ENCODE measurements at regions not wholly inside any gene's neighbourhood (a gene's known extent, or its start where the extent isn't known, plus 50 kb on each side); places are given as distances from the start of the nearest gene placed in this dataset.

DNA sequence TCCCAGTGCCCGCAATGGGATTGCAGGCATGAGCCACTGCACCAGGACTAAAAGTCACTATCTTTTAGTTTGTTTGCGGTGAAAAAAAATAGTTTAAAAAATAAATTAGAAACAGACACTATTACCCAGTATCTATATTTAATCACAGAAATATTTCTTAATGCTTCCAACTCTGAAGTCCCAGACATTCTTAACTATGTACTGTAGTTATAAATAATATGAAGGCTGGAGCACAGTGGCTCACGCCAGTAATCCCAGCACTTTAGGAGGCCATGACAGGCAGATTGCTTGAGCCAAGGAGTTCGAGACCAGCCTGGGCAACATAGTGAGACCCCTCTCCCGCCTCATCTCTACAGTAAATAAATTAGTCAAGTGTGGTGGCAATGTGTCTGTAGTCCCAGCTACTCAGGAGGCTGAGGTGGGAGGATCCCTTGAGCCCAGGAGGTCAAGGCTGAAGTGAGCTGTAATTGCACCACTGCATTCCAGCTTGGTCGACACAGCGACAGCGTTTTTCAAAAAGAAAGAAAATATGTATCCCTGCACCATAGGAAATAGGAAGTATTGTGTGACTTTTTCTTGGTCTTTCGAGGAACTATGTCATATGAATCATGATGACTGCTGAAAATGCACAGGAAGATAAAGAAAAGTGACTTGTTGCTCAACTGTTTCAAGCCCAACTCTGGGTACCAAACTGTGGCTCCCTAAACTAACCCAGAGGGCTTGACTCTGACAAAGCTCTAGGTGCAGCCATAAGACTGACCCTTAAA is 74.9 kb upstream of the STEAP1B start:
- H3K4me3 Mint-ChIP-seq = no peak overlapping the region
- POLR2A ChIA-PET = no interaction called here
- peaks cover 6% of the 10 kb centered on the region for H3K4me1 Mint-ChIP-seq
- CTCF ChIA-PET = no interaction called here
- peaks cover 3% of the 10 kb centered on the region for H3K36me3 Mint-ChIP-seq (ENCODE audit: low read depth)
- no peak overlapping the region for H3K27ac Mint-ChIP-seq
- DNase-seq = no peak
- no peaks in the 10 kb centered on the region for H3K9me3 Mint-ChIP-seq
- peaks cover 49% of the 10 kb centered on the region for H3K27me3 Mint-ChIP-seq

DNA sequence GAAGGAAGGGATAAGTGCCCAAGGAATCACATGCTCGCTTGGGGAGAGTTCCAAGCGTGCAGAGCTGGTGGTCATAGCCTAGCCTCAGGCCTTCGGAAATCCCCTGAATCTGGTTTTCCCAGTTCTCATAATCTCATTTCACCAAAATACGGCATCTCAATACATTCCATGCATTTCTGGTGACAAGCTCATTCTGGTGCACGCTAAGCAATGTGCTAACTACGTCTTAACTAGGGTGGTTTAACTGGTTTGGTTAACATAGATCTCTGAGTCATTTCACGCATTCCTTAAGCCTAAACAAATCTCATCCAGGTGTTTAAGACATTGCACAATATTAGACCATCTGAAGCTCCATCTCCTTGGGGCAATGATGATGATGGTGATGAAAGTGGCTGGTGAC is 72.9 kb upstream of the STEAP1B start:
- DNase-seq = no peak
- Mint-ChIP-seq H3K9me3 (peaks cover under 1% of the 10 kb centered on the region), H3K27ac (no peak overlapping the region), H3K27me3 (peaks cover 53% of the 10 kb centered on the region), H3K4me1 (peaks cover 16% of the 10 kb centered on the region), H3K36me3 (ENCODE audit: low read depth) (peaks cover under 1% of the 10 kb centered on the region), H3K4me3 (no peak overlapping the region)
- ChIA-PET POLR2A (no interaction called here), CTCF (interaction anchor here (0.6 kb wide), 1 partner anchor 73 kb away, joined by 5 read pairs; no protein-coding TSS in a partner anchor)

DNA sequence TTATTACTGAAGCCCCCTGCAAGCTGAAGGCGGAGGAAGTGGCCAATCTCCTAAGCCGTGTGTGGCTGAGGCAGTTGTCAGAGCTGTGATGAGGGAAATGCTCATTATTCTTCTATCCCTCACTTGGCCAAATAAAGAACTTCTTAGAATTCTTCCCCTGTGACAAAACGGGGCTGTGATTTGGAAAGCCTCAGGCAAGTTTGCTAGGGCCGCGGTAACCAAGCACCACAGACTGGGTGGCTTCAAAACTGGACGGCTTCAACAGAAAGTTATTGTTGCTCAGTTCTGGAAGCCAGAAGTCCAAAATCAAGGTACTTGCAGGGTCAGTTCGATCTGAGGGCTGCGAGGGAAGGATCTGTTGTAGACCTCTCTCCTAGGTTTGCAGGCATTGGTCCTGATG is 72.3 kb upstream of the STEAP1B start:
- Mint-ChIP-seq H3K4me3 (no peak overlapping the region), H3K27me3 (peaks cover 53% of the 10 kb centered on the region), H3K27ac (no peak overlapping the region), H3K4me1 (peaks cover 17% of the 10 kb centered on the region), H3K36me3 (ENCODE audit: low read depth) (peaks cover 4% of the 10 kb centered on the region), H3K9me3 (peaks cover 4% of the 10 kb centered on the region)
- no peak for DNase-seq
- ChIA-PET CTCF (no interaction called here), POLR2A (no interaction called here)

DNA sequence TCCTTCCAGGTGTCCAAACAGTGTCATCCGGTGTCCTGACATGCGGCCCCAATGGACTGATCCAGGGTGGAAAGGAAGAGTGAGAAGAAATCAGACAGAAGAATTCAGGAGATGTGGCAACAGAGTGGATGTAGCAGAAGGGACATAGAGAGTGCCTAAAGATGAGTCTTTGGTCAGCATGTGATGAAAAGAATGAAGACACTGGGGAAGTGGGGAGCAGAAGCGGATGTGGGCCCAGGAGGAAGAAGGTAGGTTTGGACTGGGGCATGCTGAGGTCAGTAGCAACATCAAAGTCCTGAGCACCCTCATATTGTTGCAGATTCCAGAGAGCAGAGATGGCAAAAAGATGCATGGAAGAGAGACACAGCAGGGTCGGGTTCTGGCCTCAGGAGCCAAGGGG is 71.8 kb upstream of the STEAP1B start:
- DNase-seq = no peak
- H3K9me3 Mint-ChIP-seq = peaks cover 4% of the 10 kb centered on the region
- H3K4me3 Mint-ChIP-seq = no peak overlapping the region
- ChIA-PET CTCF (interaction anchor here (0.7 to 1.0 kb wide), 2 partner anchors 484 to 1533 kb away, joined by 3 read pairs; no protein-coding TSS in a partner anchor), POLR2A (no interaction called here)
- H3K36me3 Mint-ChIP-seq (ENCODE audit: low read depth) = peaks cover 6% of the 10 kb centered on the region
- H3K27me3 Mint-ChIP-seq = peaks cover 53% of the 10 kb centered on the region
- H3K4me1 Mint-ChIP-seq = peaks cover 17% of the 10 kb centered on the region
- no peak overlapping the region for H3K27ac Mint-ChIP-seq

DNA sequence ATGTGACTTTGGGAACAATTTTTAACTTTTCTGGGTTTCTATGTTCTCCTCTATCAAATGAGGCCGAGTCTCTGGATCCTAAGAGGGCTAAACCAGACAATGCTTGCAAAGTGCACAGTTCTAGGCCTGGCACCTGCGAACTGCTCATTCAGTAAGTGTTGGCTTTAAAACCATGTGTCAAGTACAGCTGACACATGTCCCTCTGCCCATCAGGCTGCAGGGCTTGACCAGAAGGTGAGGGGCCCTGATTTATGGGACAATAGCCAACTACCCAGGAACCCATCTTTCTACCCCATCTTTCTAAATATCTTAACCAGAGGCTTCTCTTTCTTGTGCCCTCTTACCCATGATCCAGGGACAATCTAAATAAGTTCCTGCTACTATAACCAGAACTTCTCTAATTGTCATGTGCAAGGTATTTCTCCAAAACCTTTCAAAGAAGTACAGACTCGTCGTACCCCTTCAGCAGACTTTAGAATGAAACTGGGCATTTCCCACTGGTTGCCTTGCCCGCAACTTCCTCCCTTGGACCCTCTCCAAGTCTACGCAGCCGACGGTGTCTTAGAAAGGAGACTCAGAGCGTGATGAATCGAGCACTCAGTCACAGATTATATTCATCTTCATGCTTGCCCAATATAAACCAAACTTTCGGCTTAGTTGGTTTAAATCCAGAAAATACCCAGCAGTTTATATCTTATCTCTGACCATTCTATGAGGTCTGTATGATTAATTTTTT is 69.8 kb upstream of the STEAP1B start:
- ChIA-PET CTCF (no interaction called here), POLR2A (no interaction called here)
- Mint-ChIP-seq H3K27me3 (peaks cover 46% of the 10 kb centered on the region), H3K9me3 (peaks cover 4% of the 10 kb centered on the region), H3K27ac (no peak overlapping the region), H3K4me3 (no peak overlapping the region), H3K4me1 (peaks cover 28% of the 10 kb centered on the region), H3K36me3 (ENCODE audit: low read depth) (peaks cover 6% of the 10 kb centered on the region)
- DNase-seq = no peak

DNA sequence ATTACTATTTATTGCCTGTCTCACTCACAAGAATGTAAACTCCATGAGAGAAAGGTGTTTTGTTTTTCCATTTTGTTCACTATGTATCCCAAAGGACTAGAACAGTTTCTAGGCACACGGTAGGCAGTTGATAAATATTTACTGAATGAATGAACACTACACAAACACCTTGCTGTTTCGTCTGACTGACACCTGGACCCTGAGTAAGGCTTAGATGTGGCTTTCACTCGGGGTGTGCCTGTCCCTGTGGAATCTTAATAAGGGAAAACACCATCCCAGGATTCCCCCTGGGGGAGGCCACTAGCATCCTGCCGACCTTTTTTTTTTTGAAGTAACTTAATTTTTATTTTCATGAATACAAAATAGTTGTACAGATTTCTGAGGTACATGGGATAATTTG is 66.6 kb upstream of the STEAP1B start:
- Mint-ChIP-seq H3K36me3 (ENCODE audit: low read depth) (peaks cover 6% of the 10 kb centered on the region), H3K27ac (no peak overlapping the region), H3K27me3 (peaks cover 43% of the 10 kb centered on the region), H3K9me3 (peaks cover 4% of the 10 kb centered on the region), H3K4me3 (no peak overlapping the region), H3K4me1 (peaks cover 59% of the 10 kb centered on the region)
- DNase-seq = no peak
- POLR2A ChIA-PET = no interaction called here
- CTCF ChIA-PET = no interaction called here

DNA sequence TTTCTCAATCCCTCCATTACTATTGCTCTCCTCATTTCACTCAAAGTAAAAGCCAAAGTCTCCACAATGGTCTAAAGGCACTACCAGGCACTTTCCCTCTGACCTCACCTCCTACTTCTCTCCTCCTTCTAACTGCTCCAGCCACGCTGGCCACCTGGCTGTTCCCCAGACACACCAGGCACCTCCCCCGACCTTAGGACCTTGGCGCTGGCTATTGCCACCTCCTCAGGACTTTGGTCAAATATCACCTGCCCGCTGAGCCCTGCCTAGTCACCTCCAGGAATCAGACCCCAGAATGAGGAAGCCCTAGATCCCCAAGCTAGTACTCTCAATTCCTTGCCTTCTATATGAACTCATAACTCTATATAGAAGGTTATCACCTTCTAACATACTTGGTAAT is 66.2 kb upstream of the STEAP1B start:
- DNase-seq = no peak
- Mint-ChIP-seq H3K4me3 (no peak overlapping the region), H3K4me1 (peaks cover 63% of the 10 kb centered on the region), H3K9me3 (peaks cover 4% of the 10 kb centered on the region), H3K27me3 (peaks cover 42% of the 10 kb centered on the region), H3K27ac (peak overlapping the region; percentile 4), H3K36me3 (ENCODE audit: low read depth) (peaks cover 6% of the 10 kb centered on the region)
- ChIA-PET CTCF (no interaction called here), POLR2A (no interaction called here)

DNA sequence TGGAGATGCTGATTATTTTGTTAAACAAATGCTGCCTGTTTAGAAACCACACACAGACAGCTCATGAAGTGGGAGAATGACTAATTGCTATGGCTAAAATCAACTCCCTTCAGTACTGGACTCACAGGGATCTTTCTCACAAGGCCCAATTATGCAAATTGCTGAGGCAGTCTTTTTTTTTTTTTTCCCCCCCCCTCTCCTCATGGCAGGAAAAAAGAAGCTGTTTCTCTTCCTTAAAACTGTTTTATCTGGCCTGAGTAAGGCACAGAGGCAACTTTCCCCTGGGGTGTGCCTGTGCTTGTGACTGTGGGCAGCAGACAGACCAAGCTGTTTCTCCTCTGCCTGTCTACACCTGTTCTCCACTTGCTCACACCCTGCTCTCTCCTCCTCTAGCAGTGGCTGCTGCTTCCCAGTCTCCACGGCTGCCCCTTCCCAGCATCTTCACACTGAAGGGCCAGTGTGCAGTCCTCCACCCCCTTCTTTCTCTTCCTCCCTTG is 65.4 kb upstream of the STEAP1B start:
- peaks cover 6% of the 10 kb centered on the region for H3K36me3 Mint-ChIP-seq (ENCODE audit: low read depth)
- ChIA-PET CTCF (interaction anchor here (0.6 to 1.3 kb wide), 3 partner anchors 12 to 1365 kb away, joined by 3 read pairs; no protein-coding TSS in a partner anchor), POLR2A (no interaction called here)
- peaks cover 42% of the 10 kb centered on the region for H3K27me3 Mint-ChIP-seq
- peak overlapping the region; percentile 68 for H3K4me3 Mint-ChIP-seq
- H3K9me3 Mint-ChIP-seq = peaks cover 4% of the 10 kb centered on the region
- peak overlapping the region; percentile 61 for H3K27ac Mint-ChIP-seq
- peaks cover 64% of the 10 kb centered on the region for H3K4me1 Mint-ChIP-seq
- DNase-seq = no peak

DNA sequence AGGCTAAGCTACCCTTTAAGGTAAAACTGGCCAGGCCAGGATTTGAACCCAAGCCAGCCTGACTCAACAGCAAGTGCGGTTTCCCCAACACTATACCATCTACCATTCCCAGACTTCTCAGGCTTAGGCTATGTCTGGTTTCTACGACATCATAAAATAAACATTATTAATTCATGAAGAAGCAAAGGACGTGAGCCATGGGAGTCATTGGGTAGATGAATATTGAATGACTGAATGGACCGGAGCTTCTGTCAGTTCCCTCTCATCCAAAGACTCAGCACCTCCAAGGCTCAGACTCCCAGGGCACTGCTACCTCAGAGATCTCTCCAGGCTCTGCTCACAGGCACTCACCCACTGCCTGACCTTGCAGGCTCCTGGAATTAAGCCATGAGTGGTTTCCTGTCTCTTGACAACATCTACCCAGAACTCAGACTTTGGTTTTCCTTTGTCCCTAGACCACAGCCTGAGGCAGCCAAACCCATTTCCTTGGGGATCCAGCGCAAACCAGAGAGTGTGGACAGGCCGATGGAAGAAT is 64.6 kb upstream of the STEAP1B start:
- Mint-ChIP-seq H3K27ac (peak overlapping the region; percentile 80), H3K9me3 (peaks cover 4% of the 10 kb centered on the region), H3K4me1 (peaks cover 65% of the 10 kb centered on the region), H3K36me3 (ENCODE audit: low read depth) (peaks cover 6% of the 10 kb centered on the region), H3K4me3 (peak overlapping the region; percentile 68), H3K27me3 (peaks cover 38% of the 10 kb centered on the region)
- no peak for DNase-seq
- ChIA-PET CTCF (interaction anchor here (0.6 to 1.3 kb wide), 3 partner anchors 13 to 1366 kb away, joined by 3 read pairs; no protein-coding TSS in a partner anchor), POLR2A (no interaction called here)

DNA sequence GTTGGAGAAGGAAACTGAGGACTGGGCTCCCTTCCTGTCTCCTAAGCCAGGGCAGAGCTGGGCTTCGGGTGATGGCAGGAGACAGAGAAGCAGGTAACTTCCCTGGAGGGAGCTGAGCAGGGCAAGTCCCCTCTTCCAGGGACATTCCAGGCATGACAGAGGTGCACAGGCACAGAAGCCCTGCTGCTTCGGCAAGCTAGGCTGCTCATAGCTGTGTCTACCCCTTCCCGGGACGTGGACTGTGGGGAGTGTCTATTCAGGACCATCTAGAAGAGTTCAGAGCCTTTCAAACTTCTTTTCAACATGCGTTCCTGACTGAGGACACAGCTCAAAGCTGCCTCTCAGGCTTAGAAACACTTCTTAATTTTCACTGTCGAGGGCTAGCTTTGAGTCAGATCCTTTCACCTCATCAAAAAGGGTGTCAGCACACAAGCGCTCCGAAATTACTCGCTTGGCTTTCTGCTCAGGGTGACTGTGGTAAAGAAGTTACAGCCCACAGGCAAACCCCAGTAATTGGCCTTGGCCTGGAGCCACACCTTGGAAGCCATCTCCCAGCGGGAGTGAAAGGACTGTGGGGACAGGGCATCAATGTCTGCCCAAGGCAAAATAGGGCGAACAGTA is 63.7 kb upstream of the STEAP1B start:
- Mint-ChIP-seq H3K36me3 (ENCODE audit: low read depth) (peaks cover 6% of the 10 kb centered on the region), H3K27me3 (peaks cover 33% of the 10 kb centered on the region), H3K27ac (peak overlapping the region; percentile 80), H3K9me3 (peaks cover 4% of the 10 kb centered on the region), H3K4me1 (peaks cover 62% of the 10 kb centered on the region), H3K4me3 (peak overlapping the region; percentile 68)
- peak; percentile 28 for DNase-seq
- ChIA-PET POLR2A (no interaction called here), CTCF (interaction anchor here (0.9 to 2.2 kb wide), 4 partner anchors 8 to 218 kb away, joined by 3 to 14 read pairs (median 5); partner anchors contain the start of gene IL6)

DNA sequence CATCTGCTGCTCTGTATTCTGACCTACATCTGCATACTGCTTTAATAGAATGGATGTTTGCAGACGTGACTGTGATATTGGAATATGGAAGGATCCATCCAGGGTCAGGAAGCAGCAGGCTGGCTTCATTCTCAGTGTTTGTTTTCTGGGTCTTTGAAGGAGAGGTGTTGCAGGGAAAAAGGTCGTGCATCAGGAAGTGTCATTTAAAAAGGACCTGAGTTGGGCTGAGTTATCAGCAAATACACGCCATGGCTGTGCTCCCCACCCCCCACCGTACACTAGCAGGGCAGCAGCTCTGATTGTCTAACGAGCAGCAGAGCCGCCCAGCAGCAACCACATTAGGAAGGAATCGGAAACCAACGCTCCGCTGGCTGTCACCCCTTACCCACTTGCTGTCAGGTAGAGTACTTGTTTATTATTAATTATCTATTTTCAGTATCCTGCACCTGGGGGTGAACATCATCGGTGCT is 63.1 kb upstream of the STEAP1B start:
- ChIA-PET CTCF (interaction anchor here (1.1 to 2.2 kb wide), 3 partner anchors 163 to 219 kb away, joined by 5 to 14 read pairs (median 5); partner anchors contain the start of gene IL6), POLR2A (no interaction called here)
- Mint-ChIP-seq H3K36me3 (ENCODE audit: low read depth) (peaks cover 6% of the 10 kb centered on the region), H3K4me3 (peak overlapping the region; percentile 68), H3K27ac (peak overlapping the region; percentile 80), H3K27me3 (peaks cover 26% of the 10 kb centered on the region), H3K4me1 (peaks cover 59% of the 10 kb centered on the region), H3K9me3 (peaks cover 4% of the 10 kb centered on the region)
- DNase-seq = peak; percentile 39

DNA sequence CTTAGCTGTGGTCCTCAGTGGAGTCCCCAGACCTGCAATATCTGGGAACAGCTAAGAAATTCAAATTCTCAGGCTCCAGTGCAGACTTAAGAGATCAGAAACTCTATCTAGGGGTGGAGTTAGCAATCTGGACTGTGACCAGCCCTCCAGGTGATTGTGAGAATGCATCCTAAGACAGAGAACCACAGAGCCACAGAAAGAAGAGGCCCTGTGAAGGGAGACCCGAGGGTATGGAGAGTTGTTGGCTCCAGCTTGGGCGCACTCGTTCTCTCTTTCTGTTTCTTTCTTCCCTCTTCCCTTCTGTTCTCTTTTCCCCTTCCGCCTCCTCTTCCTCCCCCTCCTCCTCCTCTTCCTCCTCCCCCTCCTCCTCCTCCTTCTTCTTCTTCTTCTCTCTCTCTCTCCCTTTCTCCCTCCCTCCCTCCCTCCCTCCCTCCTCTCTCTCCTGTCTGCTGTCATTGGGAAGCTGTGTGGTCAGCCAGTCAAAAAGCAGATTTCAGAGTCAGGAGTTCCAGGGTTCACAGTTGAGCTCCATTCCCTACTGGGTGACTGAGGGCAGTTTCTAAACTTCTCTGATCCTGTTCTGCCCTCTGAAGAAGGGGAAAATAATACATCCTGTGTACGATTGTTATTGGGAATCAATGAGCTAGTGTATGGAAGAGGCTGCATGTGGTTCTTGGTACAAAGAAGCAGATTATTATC is 62.1 kb upstream of the STEAP1B start:
- Mint-ChIP-seq H3K4me1 (peaks cover 57% of the 10 kb centered on the region), H3K4me3 (no peak overlapping the region), H3K27ac (no peak overlapping the region), H3K27me3 (peaks cover 18% of the 10 kb centered on the region), H3K9me3 (no peaks in the 10 kb centered on the region), H3K36me3 (ENCODE audit: low read depth) (peaks cover 1% of the 10 kb centered on the region)
- DNase-seq = no peak
- ChIA-PET POLR2A (no interaction called here), CTCF (interaction anchor here (1.1 to 2.3 kb wide), 5 partner anchors 164 to 493 kb away, joined by 3 to 14 read pairs (median 7); partner anchors contain the start of gene IL6)

Data from activated CD4-positive, alpha-beta T cell treated with anti-CD3 and anti-CD28 coated beads, Interleukin-2, amount 10 ng/mL, durations not matched to agents 7 days and 5 days (primary cell).